ENCODE measurements at regions not wholly inside any gene's neighbourhood (a gene's known extent, or its start where the extent isn't known, plus 50 kb on each side); places are given as distances from the start of the nearest gene placed in this dataset.
"Not testable (repeated sequence)": the region's sequence is repeated elsewhere in the genome, so short reads cannot be mapped to it uniquely, and the experiment has no call there.

GRCh38 chr17:62231293-62231692 lies 149.1 kb upstream of the EFCAB3 start:
- H3K27me3 Mint-ChIP-seq; H3K9me3 Mint-ChIP-seq; H3K4me3 Mint-ChIP-seq; H3K27ac Mint-ChIP-seq; ATAC-seq (ENCODE audit: low read depth); H3K36me3 Mint-ChIP-seq; DNase-seq (ENCODE audit: low spot score in 2 of 2); H3K4me1 Mint-ChIP-seq: not testable (repeated sequence)

DNA sequence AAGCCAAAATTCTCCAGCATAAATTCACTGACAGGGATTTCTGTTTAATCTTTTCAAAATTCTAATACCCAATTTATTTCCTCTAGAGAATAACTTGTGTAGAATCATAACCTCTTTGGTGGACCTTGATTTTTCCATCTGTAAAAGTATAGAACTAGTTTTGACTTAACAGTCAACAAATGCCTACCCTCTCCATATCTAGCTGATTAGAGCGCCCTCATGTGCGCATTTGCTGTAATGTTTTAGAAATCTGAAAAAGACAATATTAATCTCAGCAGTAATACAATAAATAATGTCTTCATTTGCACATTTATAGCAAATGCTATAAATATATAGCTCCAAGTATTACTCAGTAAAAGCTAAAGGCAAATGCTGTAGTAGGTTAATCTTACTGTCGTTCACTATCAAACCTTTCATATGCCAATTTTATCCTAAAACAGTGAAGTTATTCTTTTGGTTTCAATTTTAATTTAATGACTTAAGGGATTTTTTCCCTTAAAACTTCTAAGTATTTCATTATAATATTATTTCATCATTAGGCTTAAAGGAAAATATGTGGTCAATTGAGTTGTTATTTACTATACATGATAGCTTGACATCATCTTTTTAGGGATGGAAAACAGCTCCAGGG lies 153.6 kb upstream of the EFCAB3 start:
- not testable (repeated sequence) for H3K27ac Mint-ChIP-seq; DNase-seq (ENCODE audit: low spot score in 2 of 2); ATAC-seq (ENCODE audit: low read depth); H3K27me3 Mint-ChIP-seq; H3K36me3 Mint-ChIP-seq; H3K4me1 Mint-ChIP-seq; H3K9me3 Mint-ChIP-seq; H3K4me3 Mint-ChIP-seq

- DNase-seq (ENCODE audit: low spot score in 2 of 2); H3K36me3 Mint-ChIP-seq; H3K4me3 Mint-ChIP-seq; ATAC-seq (ENCODE audit: low read depth); H3K4me1 Mint-ChIP-seq; H3K9me3 Mint-ChIP-seq; H3K27me3 Mint-ChIP-seq; H3K27ac Mint-ChIP-seq: not testable (repeated sequence)
These were observed 156.8 kb upstream of the EFCAB3 start for GRCh38 chr17:62223585-62223984.

DNA sequence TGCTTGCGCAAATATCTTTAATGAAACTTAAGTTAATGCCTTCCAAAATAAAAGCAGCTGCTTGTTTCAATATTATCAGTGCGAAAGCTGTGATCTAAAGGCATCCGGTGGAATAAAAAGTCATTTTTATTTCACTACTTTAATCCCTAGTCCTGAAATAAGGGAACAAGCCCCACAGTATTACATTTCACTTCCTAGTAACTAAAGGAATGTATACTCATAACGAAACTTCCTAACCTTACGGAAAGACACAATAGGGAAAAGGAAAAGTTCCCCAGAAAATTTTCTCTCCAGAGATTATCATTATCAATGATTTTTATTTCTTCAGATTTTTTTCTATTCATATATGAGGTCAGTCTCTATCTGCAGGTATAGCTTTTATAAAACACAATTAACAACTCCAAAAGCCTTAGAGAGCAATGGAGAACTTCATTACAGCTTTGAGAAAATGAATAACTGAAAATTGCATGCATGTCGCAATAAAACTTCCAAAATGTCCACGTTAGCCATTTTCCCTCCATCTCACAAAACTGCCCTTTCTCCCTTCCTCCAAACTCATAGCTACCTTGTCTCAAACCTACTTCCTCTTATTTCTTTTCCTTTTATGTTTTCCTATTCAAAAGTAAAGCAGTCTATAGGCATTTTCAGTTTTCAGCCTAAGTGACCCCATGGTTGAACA lies 154.3 kb upstream of the MED13 start:
- Mint-ChIP-seq H3K36me3 (no peaks in the 10 kb centered on the region), H3K4me3 (no peak overlapping the region), H3K9me3 (peaks cover 9% of the 10 kb centered on the region), H3K4me1 (no peaks in the 10 kb centered on the region), H3K27me3 (peaks cover 2% of the 10 kb centered on the region), H3K27ac (no peak overlapping the region)
- ATAC-seq (ENCODE audit: low read depth) (no peak), DNase-seq (ENCODE audit: low spot score in 2 of 2) (no peak)

GRCh38 chr17:62216847-62217246 lies 151.8 kb upstream of the MED13 start:
- peaks cover 6% of the 10 kb centered on the region for H3K9me3 Mint-ChIP-seq
- H3K27ac Mint-ChIP-seq = no peak overlapping the region
- no peaks in the 10 kb centered on the region for H3K36me3 Mint-ChIP-seq
- H3K4me1 Mint-ChIP-seq = no peaks in the 10 kb centered on the region
- peaks cover 5% of the 10 kb centered on the region for H3K27me3 Mint-ChIP-seq
- no peak overlapping the region for H3K4me3 Mint-ChIP-seq
- no peak for ATAC-seq (ENCODE audit: low read depth)
- DNase-seq (ENCODE audit: low spot score in 2 of 2) = no peak

DNA sequence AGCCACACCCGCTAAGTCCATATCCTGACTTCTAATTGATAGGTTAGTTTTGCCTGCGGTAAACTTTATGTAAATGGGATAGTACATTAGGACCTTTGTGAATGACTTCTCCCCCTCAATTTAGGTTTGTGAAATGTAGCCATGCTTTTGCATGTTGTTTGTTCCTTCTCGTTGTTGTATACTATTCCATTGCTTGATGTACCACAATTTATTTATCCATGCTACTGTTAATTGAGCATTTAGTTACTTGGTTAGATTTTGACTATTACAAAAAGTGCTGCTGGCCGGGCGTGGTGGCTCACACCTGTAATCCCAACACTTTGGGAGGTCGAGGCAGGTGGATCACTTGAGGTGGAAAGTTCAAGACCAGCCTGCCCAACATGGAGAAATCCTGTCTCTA lies 150.8 kb upstream of the MED13 start:
- not testable (repeated sequence) for ATAC-seq (ENCODE audit: low read depth); H3K4me1 Mint-ChIP-seq; DNase-seq (ENCODE audit: low spot score in 2 of 2); H3K27me3 Mint-ChIP-seq; H3K9me3 Mint-ChIP-seq; H3K36me3 Mint-ChIP-seq; H3K27ac Mint-ChIP-seq; H3K4me3 Mint-ChIP-seq

DNA sequence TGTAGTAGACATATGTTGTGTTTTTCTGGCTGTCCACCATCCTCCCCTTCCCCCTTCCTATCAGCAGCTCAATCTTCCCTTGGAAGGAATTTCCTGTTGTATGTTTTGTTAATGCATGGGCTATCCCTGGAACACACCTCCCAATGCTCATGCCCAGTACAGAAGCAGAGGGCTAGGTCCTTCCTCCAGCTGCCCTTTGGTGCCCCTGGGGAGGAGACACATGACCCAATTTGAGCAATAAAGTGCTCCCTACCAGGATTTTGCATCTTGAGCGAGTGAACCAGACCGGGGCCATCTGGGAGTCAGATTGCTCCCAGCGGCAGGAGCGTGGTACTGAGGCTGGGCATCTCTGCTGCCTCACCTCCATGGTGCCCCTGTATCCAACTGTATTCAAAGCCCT lies 141.5 kb upstream of the MED13 start:
- no peak overlapping the region for H3K4me3 Mint-ChIP-seq
- no peaks in the 10 kb centered on the region for H3K4me1 Mint-ChIP-seq
- no peak for ATAC-seq (ENCODE audit: low read depth)
- H3K9me3 Mint-ChIP-seq = peaks cover 3% of the 10 kb centered on the region
- no peaks in the 10 kb centered on the region for H3K36me3 Mint-ChIP-seq
- DNase-seq (ENCODE audit: low spot score in 2 of 2) = no peak
- no peak overlapping the region for H3K27ac Mint-ChIP-seq
- peaks cover 8% of the 10 kb centered on the region for H3K27me3 Mint-ChIP-seq

GRCh38 chr17:62197156-62197555 lies 132.1 kb upstream of the MED13 start:
- not testable (repeated sequence) for H3K4me1 Mint-ChIP-seq; DNase-seq (ENCODE audit: low spot score in 2 of 2); ATAC-seq (ENCODE audit: low read depth); H3K4me3 Mint-ChIP-seq; H3K27ac Mint-ChIP-seq; H3K36me3 Mint-ChIP-seq; H3K9me3 Mint-ChIP-seq
- H3K27me3 Mint-ChIP-seq = peaks cover 11% of the 10 kb centered on the region

DNA sequence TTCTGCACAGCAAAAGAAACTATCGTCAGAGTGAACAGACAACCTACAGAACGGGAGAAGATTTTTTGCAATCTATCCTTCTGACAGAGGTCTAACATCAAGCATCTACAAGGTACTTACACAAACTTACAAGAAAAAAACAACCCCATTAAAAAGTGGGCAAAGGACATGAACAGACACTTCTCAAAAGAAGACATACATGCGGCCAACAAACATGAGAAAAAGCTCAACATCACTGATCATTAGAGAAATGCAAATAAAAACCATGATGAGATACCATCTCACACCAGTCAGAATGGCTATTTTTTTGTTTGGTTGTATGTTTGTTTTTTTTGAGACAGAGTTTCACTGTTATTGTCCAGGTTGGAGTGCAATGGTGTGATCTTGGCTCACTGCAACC lies 131.5 kb upstream of the MED13 start:
- H3K9me3 Mint-ChIP-seq; H3K27ac Mint-ChIP-seq; H3K4me1 Mint-ChIP-seq; DNase-seq (ENCODE audit: low spot score in 2 of 2); ATAC-seq (ENCODE audit: low read depth); H3K36me3 Mint-ChIP-seq; H3K4me3 Mint-ChIP-seq: not testable (repeated sequence)
- peaks cover 12% of the 10 kb centered on the region for H3K27me3 Mint-ChIP-seq

- DNase-seq (ENCODE audit: low spot score in 2 of 2) = no peak
- ATAC-seq (ENCODE audit: low read depth) = no peak
- Mint-ChIP-seq H3K4me3 (no peak overlapping the region), H3K36me3 (no peaks in the 10 kb centered on the region), H3K9me3 (no peaks in the 10 kb centered on the region), H3K27me3 (peaks cover 12% of the 10 kb centered on the region), H3K4me1 (no peaks in the 10 kb centered on the region), H3K27ac (no peak overlapping the region)
These were observed 129.3 kb upstream of the MED13 start for GRCh38 chr17:62194401-62194800.

DNA sequence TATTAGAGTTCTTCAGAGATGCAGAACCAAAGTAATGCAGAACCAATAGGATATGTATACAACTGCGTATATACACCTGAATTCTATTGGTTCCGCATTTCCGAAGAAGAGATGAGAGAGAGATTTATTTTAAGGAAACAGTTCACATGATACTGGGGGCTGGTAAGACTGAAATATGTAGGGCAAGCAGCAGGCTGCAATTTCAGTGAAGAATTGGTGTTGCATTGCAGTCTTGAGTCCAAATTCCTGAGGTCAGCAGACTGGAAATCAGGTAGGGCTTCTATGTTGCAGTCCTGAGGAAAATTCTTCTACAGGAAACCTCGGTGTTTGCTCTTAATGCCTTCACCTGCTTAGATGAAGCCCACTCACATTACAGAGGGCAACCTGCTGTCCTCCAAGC lies 128.2 kb upstream of the MED13 start:
- H3K9me3 Mint-ChIP-seq = no peaks in the 10 kb centered on the region
- H3K4me1 Mint-ChIP-seq = no peaks in the 10 kb centered on the region
- no peak for DNase-seq (ENCODE audit: low spot score in 2 of 2)
- no peak overlapping the region for H3K27ac Mint-ChIP-seq
- H3K4me3 Mint-ChIP-seq = no peak overlapping the region
- no peak for ATAC-seq (ENCODE audit: low read depth)
- peaks cover 15% of the 10 kb centered on the region for H3K27me3 Mint-ChIP-seq
- no peaks in the 10 kb centered on the region for H3K36me3 Mint-ChIP-seq

- Mint-ChIP-seq H3K27me3 (peaks cover 15% of the 10 kb centered on the region), H3K9me3 (no peaks in the 10 kb centered on the region), H3K4me3 (no peak overlapping the region), H3K36me3 (no peaks in the 10 kb centered on the region), H3K4me1 (no peaks in the 10 kb centered on the region), H3K27ac (no peak overlapping the region)
- ATAC-seq (ENCODE audit: low read depth) (no peak), DNase-seq (ENCODE audit: low spot score in 2 of 2) (no peak)
These were observed 126.6 kb upstream of the MED13 start for GRCh38 chr17:62191390-62192361.

DNA sequence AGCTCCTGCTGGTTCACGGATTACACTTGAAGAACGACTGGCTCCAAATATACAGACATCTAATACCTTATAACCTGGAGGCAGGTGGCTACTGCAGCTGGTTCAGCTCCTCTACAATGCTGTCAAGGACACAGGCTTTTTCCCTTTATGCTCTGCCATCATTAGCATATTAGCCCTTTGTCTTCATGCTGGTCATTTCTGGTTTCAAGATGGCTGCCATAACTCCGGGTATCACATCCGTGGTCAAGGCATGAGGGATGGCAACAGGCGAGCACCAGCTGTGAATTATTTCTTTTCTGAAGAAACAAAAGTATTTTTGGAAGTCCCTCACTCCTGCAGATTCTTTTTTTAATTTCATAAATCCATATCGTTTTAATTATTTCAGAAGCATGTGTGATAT lies 124.3 kb upstream of the MED13 start:
- no peak overlapping the region for H3K4me3 Mint-ChIP-seq
- ATAC-seq (ENCODE audit: low read depth) (no peak), DNase-seq (ENCODE audit: low spot score in 2 of 2) (no peak)
- no peaks in the 10 kb centered on the region for H3K9me3 Mint-ChIP-seq
- H3K36me3 Mint-ChIP-seq = no peaks in the 10 kb centered on the region
- H3K4me1 Mint-ChIP-seq = no peaks in the 10 kb centered on the region
- H3K27me3 Mint-ChIP-seq = peaks cover 15% of the 10 kb centered on the region
- no peak overlapping the region for H3K27ac Mint-ChIP-seq

- no peaks in the 10 kb centered on the region for H3K9me3 Mint-ChIP-seq
- H3K4me3 Mint-ChIP-seq = no peak overlapping the region
- no peak overlapping the region for H3K27ac Mint-ChIP-seq
- H3K4me1 Mint-ChIP-seq = no peaks in the 10 kb centered on the region
- ATAC-seq (ENCODE audit: low read depth) (no peak), DNase-seq (ENCODE audit: low spot score in 2 of 2) (no peak)
- H3K27me3 Mint-ChIP-seq = peaks cover 12% of the 10 kb centered on the region
- no peaks in the 10 kb centered on the region for H3K36me3 Mint-ChIP-seq
These were observed 123.6 kb upstream of the MED13 start for GRCh38 chr17:62188713-62189112.
